SK-N-SH (cell line): ENCODE measurements at regions not wholly inside any gene's neighbourhood (a gene's known extent, or its start where the extent isn't known, plus 50 kb on each side); places are given as distances from the start of the nearest gene placed in this dataset.

Experiments used
- CTCF ChIA-PET: fragments of 300-600, 350-600 bp; formaldehyde crosslinking; extraction: SDS; loops from one replicate; lab custom pipeline; 2021; lab: Yijun Ruan, JAX
- POLR2A ChIA-PET: fragments of 350-600 bp; sonication (Branson Sonifier 250); formaldehyde crosslinking; extraction: SDS; loops from one replicate; lab custom pipeline; 2020; ENCODE audit warnings: antibody characterized with exemption, inconsistent platforms; lab: Yijun Ruan, JAX
- DNase-seq: peaks from one replicate; pipeline ENCODE4 v3.0.0; 2012
- H2AFZ ChIP-seq: fragments of 200-600 bp; sonication (generic); 2 replicates; pipeline ENCODE4 v1.8.1; 2016; ENCODE audit warnings: antibody characterized with exemption, mild to moderate bottlenecking, low read depth
- H3F3A ChIP-seq: fragments of 200-600 bp; sonication (generic); replicated peaks from 2 replicates; pipeline ENCODE3; 2016; ENCODE audit warnings: antibody characterized with exemption, mild to moderate bottlenecking; ENCODE audit not compliant: insufficient read depth
- H3K27ac ChIP-seq, 2 experiments: fragments of 200-500 bp in 1 of 2; fragments of 200-600 bp in 1 of 2; sonication (Bioruptor generic) in 1 of 2; sonication (generic), shearing (Covaris generic) in 1 of 2; 2 replicates each; pipeline versions ENCODE4 v1.5.1 to v1.6.1; 2014 to 2016; ENCODE audit warnings: low read depth in 2 of 2, inconsistent platforms in 1 of 2, low read length in 1 of 2, mild to moderate bottlenecking in 1 of 2, mixed read lengths in 1 of 2
- H3K27me3 ChIP-seq: fragments of 200-600 bp; sonication (generic), shearing (Covaris generic); 2 replicates; pipeline ENCODE4 v1.6.1; 2016; ENCODE audit warnings: mixed run types; ENCODE audit not compliant: insufficient read depth
- H3K36me3 ChIP-seq, 2 experiments: fragments of 200-500 bp in 1 of 2; fragments of 200-600 bp in 1 of 2; sonication (Bioruptor generic) in 1 of 2; sonication (generic) in 1 of 2; replicated peaks in 1 of 2; 2 replicates each; pipeline versions ENCODE3 to v1.5.1; 2014 to 2016; ENCODE audit warnings: low read length in 1 of 2, mild to moderate bottlenecking in 1 of 2; ENCODE audit not compliant: insufficient read depth in 2 of 2, control insufficient read depth in 1 of 2
- H3K4me1 ChIP-seq, 2 experiments: fragments of 200-500 bp in 1 of 2; fragments of 200-600 bp in 1 of 2; sonication (Bioruptor generic) in 1 of 2; sonication (generic), shearing (Covaris generic) in 1 of 2; 2 replicates each; pipeline versions ENCODE4 v1.5.1 to v1.6.1; 2014 to 2016; ENCODE audit warnings: low read depth in 1 of 2, low read length in 1 of 2, mixed run types in 1 of 2; ENCODE audit not compliant: insufficient read depth in 2 of 2, control insufficient read depth in 1 of 2
- H3K4me2 ChIP-seq: fragments of 200-600 bp; sonication (generic), shearing (Covaris generic); 2 replicates; pipeline ENCODE4 v1.6.1; 2017; ENCODE audit warnings: mixed run types
- H3K4me3 ChIP-seq, 2 experiments: fragments of 200-500 bp in 1 of 2; fragments of 200-600 bp in 1 of 2; sonication (Bioruptor generic) in 1 of 2; sonication (generic), shearing (Covaris generic) in 1 of 2; 2 replicates each; pipeline versions ENCODE4 v1.5.1 to v1.8.1; 2014 to 2016; ENCODE audit warnings: low read depth in 2 of 2, inconsistent platforms in 1 of 2, low read length in 1 of 2, mild to moderate bottlenecking in 1 of 2, mixed read lengths in 1 of 2, moderate library complexity in 1 of 2
- H3K79me2 ChIP-seq: fragments of 200-600 bp; sonication (generic); 2 replicates; pipeline ENCODE4 v1.8.1; 2017; ENCODE audit warnings: mild to moderate bottlenecking; ENCODE audit not compliant: insufficient read depth
- H3K9ac ChIP-seq: fragments of 200-600 bp; sonication (generic); 2 replicates; pipeline ENCODE4 v1.6.1; 2017; ENCODE audit warnings: mixed run types
- H3K9me2 ChIP-seq: fragments of 200-600 bp; sonication (generic); 2 replicates; pipeline ENCODE4 v1.6.1; 2017; ENCODE audit warnings: mixed run types
- H3K9me3 ChIP-seq: fragments of 200-600 bp; sonication (generic); 2 replicates; pipeline ENCODE4 v1.6.1; 2017; ENCODE audit warnings: mixed run types, mild to moderate bottlenecking, moderate library complexity
- H4K20me1 ChIP-seq: fragments of 200-600 bp; sonication (generic); 2 replicates; pipeline ENCODE4 v1.6.1; 2017; ENCODE audit warnings: mild to moderate bottlenecking, mixed run types; ENCODE audit not compliant: insufficient read depth
- ELF1 ChIP-seq: IDR thresholded peaks from 2 replicates; pipeline ENCODE4 v1.4.0; 2012
- FOXJ3 ChIP-seq: sonication (generic); formaldehyde crosslinking; IDR thresholded peaks from 2 replicates; pipeline ENCODE4 v1.5.1; 2020; ENCODE audit warnings: mild to moderate bottlenecking, missing genetic modification reagents
- JUND ChIP-seq: IDR thresholded peaks from 2 replicates; pipeline ENCODE4 v1.4.0; 2012
- MEF2A ChIP-seq: IDR thresholded peaks from 2 replicates; pipeline ENCODE4 v1.4.0; 2012; ENCODE audit warnings: low read depth, borderline replicate concordance
- MXI1 ChIP-seq: IDR thresholded peaks from 2 replicates; pipeline ENCODE4 v1.6.1; 2012; ENCODE audit warnings: mild to moderate bottlenecking, low read depth, low read length, improper control_type of control experiment
- RCOR1 ChIP-seq: fragments of 150-350 bp; IDR thresholded peaks from 2 replicates; pipeline ENCODE4 v1.6.1; 2017; ENCODE audit warnings: antibody characterized with exemption, low read length
- RXRA ChIP-seq: IDR thresholded peaks from 2 replicates; pipeline ENCODE4 v1.4.0; 2012; ENCODE audit warnings: low read depth, mild to moderate bottlenecking, borderline replicate concordance
- TAF1 ChIP-seq: IDR thresholded peaks from 2 replicates; pipeline ENCODE4 v1.6.1; 2012; ENCODE audit warnings: low read depth, mild to moderate bottlenecking, low read length, moderate library complexity, borderline replicate concordance
- YY1 ChIP-seq: IDR thresholded peaks from 2 replicates; pipeline ENCODE4 v1.4.0; 2012; ENCODE audit warnings: low read depth, mild to moderate bottlenecking
- WGBS: methylation state at CpG from one replicate; pipeline ENCODE4 v1.1.6; 2017; ENCODE audit warnings: low lambda C conversion rate; 5-methylcytosine and 5-hydroxymethylcytosine counted together
- TF ChIP-seq, protein P1 (sequence below): fragments of 150-350 bp; IDR thresholded peaks from 2 replicates; pipeline ENCODE4 v1.6.1; 2017; ENCODE audit warnings: antibody characterized with exemption, low read length, low read depth, borderline replicate concordance
- TF ChIP-seq, protein P2 (sequence below): IDR thresholded peaks from 2 replicates; pipeline ENCODE4 v1.4.0; 2012; ENCODE audit warnings: low read depth, borderline replicate concordance
- TF ChIP-seq, protein P3 (sequence below): IDR thresholded peaks from 2 replicates; pipeline ENCODE4 v1.4.0; 2012; ENCODE audit warnings: low read depth, borderline replicate concordance

GRCh38 chr10:9102026-9102425, 1047.5 kb downstream of the GATA3 start:
- Histone ChIP-seq H3K4me3 (no peak overlapping the region), H3K4me2 (no peak overlapping the region), H3K27ac (no peak overlapping the region), H3K9ac (no peak overlapping the region), H3F3A (no peaks in the 10 kb centered on the region), H4K20me1 (no peaks in the 10 kb centered on the region), H2AFZ (no peak overlapping the region), H3K79me2 (no peaks in the 10 kb centered on the region), H3K4me1 (peaks cover 0 to 5% of the 10 kb centered on the region in 2 experiments; a peak in 2 of 4 replicates)
- CTCF ChIA-PET = no interaction called here
- no peak for DNase-seq
- TF ChIP-seq YY1 (no peak), TAF1 (no peak), MEF2A (no peak)
- TF ChIP-seq, all 33 proteins: peak for 0
- Histone ChIP-seq H3K36me3 (no peaks in the 10 kb centered on the region), H3K9me2 (0 out of 2 replicates have a peak, but pooled peaks cover 3% of the 10 kb centered on the region), H3K27me3 (no peaks in the 10 kb centered on the region), H3K9me3 (no peaks in the 10 kb centered on the region)
- 47% methylated on average over 4 of the region's 4 CpGs for WGBS
- POLR2A ChIA-PET = no interaction called here

- ChIA-PET POLR2A (no interaction called here), CTCF (no interaction called here)
- no peak overlapping the region for H2AFZ ChIP-seq
- H3K9me2 ChIP-seq = 0 out of 2 replicates have a peak, but pooled peaks cover 3% of the 10 kb centered on the region
- TF ChIP-seq MXI1 (no peak), ELF1 (no peak), MEF2A (no peak), RXRA (no peak), JUND (no peak), RCOR1 (no peak), FOXJ3 (CRISPR knock-in tag) (no peak)
- TF ChIP-seq, protein P1, sequence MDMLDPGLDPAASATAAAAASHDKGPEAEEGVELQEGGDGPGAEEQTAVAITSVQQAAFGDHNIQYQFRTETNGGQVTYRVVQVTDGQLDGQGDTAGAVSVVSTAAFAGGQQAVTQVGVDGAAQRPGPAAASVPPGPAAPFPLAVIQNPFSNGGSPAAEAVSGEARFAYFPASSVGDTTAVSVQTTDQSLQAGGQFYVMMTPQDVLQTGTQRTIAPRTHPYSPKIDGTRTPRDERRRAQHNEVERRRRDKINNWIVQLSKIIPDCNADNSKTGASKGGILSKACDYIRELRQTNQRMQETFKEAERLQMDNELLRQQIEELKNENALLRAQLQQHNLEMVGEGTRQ = no peak
- TF ChIP-seq, protein P2, sequence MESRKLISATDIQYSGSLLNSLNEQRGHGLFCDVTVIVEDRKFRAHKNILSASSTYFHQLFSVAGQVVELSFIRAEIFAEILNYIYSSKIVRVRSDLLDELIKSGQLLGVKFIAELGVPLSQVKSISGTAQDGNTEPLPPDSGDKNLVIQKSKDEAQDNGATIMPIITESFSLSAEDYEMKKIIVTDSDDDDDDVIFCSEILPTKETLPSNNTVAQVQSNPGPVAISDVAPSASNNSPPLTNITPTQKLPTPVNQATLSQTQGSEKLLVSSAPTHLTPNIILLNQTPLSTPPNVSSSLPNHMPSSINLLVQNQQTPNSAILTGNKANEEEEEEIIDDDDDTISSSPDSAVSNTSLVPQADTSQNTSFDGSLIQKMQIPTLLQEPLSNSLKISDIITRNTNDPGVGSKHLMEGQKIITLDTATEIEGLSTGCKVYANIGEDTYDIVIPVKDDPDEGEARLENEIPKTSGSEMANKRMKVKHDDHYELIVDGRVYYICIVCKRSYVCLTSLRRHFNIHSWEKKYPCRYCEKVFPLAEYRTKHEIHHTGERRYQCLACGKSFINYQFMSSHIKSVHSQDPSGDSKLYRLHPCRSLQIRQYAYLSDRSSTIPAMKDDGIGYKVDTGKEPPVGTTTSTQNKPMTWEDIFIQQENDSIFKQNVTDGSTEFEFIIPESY = no peak
- TF ChIP-seq, protein P3, sequence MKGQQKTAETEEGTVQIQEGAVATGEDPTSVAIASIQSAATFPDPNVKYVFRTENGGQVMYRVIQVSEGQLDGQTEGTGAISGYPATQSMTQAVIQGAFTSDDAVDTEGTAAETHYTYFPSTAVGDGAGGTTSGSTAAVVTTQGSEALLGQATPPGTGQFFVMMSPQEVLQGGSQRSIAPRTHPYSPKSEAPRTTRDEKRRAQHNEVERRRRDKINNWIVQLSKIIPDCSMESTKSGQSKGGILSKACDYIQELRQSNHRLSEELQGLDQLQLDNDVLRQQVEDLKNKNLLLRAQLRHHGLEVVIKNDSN = no peak
- no peak overlapping the region for H3K9ac ChIP-seq
- peaks cover 0 to 2% of the 10 kb centered on the region in 2 experiments; a peak in 1 of 4 replicates for H3K4me1 ChIP-seq
- no peak for DNase-seq
- no peak overlapping the region for H3K4me2 ChIP-seq
- no peaks in the 10 kb centered on the region for H3K27me3 ChIP-seq
- H3K36me3 ChIP-seq = no peaks in the 10 kb centered on the region
- H3K27ac ChIP-seq = no peak overlapping the region
- 19% methylated on average over 4 of the region's 4 CpGs for WGBS
- H3K79me2 ChIP-seq = no peaks in the 10 kb centered on the region
- no peaks in the 10 kb centered on the region for H3F3A ChIP-seq
- H3K4me3 ChIP-seq = no peak overlapping the region
- no peaks in the 10 kb centered on the region for H4K20me1 ChIP-seq
- H3K9me3 ChIP-seq = no peaks in the 10 kb centered on the region
These were observed 1048.8 kb downstream of the GATA3 start for GRCh38 chr10:9103301-9103700.
